ENCODE measurements at regions not wholly inside any gene's neighbourhood (a gene's known extent, or its start where the extent isn't known, plus 50 kb on each side); places are given as distances from the start of the nearest gene placed in this dataset.

- Histone ChIP-seq H3K36me3 (ENCODE audit: control insufficient read depth in 2 of 2, extremely low read depth in 1 of 2, insufficient read depth in 2 of 2, low read length in 2 of 2) (no peaks in the 10 kb centered on the region), H3K9me1 (ENCODE audit: control insufficient read depth, extremely low read depth, insufficient read depth, low read length) (no peaks in the 10 kb centered on the region), H3K4me3 (ENCODE audit: control insufficient read depth in 2 of 3, extremely low read depth in 1 of 3, insufficient read depth in 2 of 3, low read depth in 1 of 3, low read length in 3 of 3) (no peak overlapping the region), H4K20me1 (ENCODE audit: control insufficient read depth, extremely low read depth, insufficient read depth, low read length) (no peaks in the 10 kb centered on the region), H2AFZ (ENCODE audit: control insufficient read depth, low read length) (no peak overlapping the region), H3K27ac (ENCODE audit: control insufficient read depth, insufficient read depth, low read length) (no peak overlapping the region), H3K4me2 (ENCODE audit: control insufficient read depth, extremely low read depth, insufficient read depth, low read depth, low read length) (no peak overlapping the region), H3K27me3 (ENCODE audit: control insufficient read depth, extremely low read depth, insufficient read depth, low read length) (no peaks in the 10 kb centered on the region), H3K9me3 (ENCODE audit: control insufficient read depth, low read depth, low read length) (no peaks in the 10 kb centered on the region), H3K9ac (ENCODE audit: control insufficient read depth, extremely low read depth, insufficient read depth, low read length) (no peak overlapping the region), H3K4me1 (ENCODE audit: control insufficient read depth, extremely low read depth, insufficient read depth, low read length) (no peaks in the 10 kb centered on the region), H3K79me2 (ENCODE audit: control insufficient read depth, insufficient read depth, low read length) (no peaks in the 10 kb centered on the region)
- DNase-seq (ENCODE audit: low read depth, low spot score) (no peak), FAIRE-seq (no peak)
- dilution Hi-C loops (cut with MboI; ENCODE audit: extremely low pct_ligation_motif_present, low sequenced_read_pairs): no loop called here
- no peak for TF ChIP-seq EZH2 (IDR thresholded peaks at IDR 0.05; ENCODE audit: low read length)
- TF ChIP-seq CTCF (optimal IDR thresholded peaks at IDR 0.05 in 1 of 3, IDR thresholded peaks at IDR 0.05 in 1 of 3, conservative IDR thresholded peaks at IDR 0.05 in 1 of 3; ENCODE audit: extremely low read depth in 1 of 3, insufficient read depth in 2 of 3, low read length in 3 of 3): no peak
These were observed 232.9 kb downstream of the CHD9NB start for GRCh38 chr16:52819808-52820207.

GRCh38 chr16:52819405-52819804 lies 233.3 kb downstream of the CHD9NB start:
- dilution Hi-C loops (cut with MboI; ENCODE audit: extremely low pct_ligation_motif_present, low sequenced_read_pairs): no loop called here
- no peak overlapping the region for H2AFZ ChIP-seq (ENCODE audit: control insufficient read depth, low read length)
- H3K79me2 ChIP-seq (ENCODE audit: control insufficient read depth, insufficient read depth, low read length): no peaks in the 10 kb centered on the region
- no peak overlapping the region for H3K9ac ChIP-seq (ENCODE audit: control insufficient read depth, extremely low read depth, insufficient read depth, low read length)
- H3K9me1 ChIP-seq (ENCODE audit: control insufficient read depth, extremely low read depth, insufficient read depth, low read length): no peaks in the 10 kb centered on the region
- DNase-seq (ENCODE audit: low read depth, low spot score): no peak
- no peak overlapping the region for H3K4me2 ChIP-seq (ENCODE audit: control insufficient read depth, extremely low read depth, insufficient read depth, low read depth, low read length)
- no peaks in the 10 kb centered on the region for H3K4me1 ChIP-seq (ENCODE audit: control insufficient read depth, extremely low read depth, insufficient read depth, low read length)
- no peaks in the 10 kb centered on the region for H3K36me3 ChIP-seq (ENCODE audit: control insufficient read depth in 2 of 2, extremely low read depth in 1 of 2, insufficient read depth in 2 of 2, low read length in 2 of 2)
- no peaks in the 10 kb centered on the region for H4K20me1 ChIP-seq (ENCODE audit: control insufficient read depth, extremely low read depth, insufficient read depth, low read length)
- H3K27ac ChIP-seq (ENCODE audit: control insufficient read depth, insufficient read depth, low read length): no peak overlapping the region
- H3K27me3 ChIP-seq (ENCODE audit: control insufficient read depth, extremely low read depth, insufficient read depth, low read length): no peaks in the 10 kb centered on the region
- H3K4me3 ChIP-seq (ENCODE audit: control insufficient read depth in 2 of 3, extremely low read depth in 1 of 3, insufficient read depth in 2 of 3, low read depth in 1 of 3, low read length in 3 of 3): no peak overlapping the region
- FAIRE-seq: no peak
- no peaks in the 10 kb centered on the region for H3K9me3 ChIP-seq (ENCODE audit: control insufficient read depth, low read depth, low read length)
- TF ChIP-seq EZH2 (IDR thresholded peaks at IDR 0.05; ENCODE audit: low read length) (no peak), CTCF (optimal IDR thresholded peaks at IDR 0.05 in 1 of 3, IDR thresholded peaks at IDR 0.05 in 1 of 3, conservative IDR thresholded peaks at IDR 0.05 in 1 of 3; ENCODE audit: extremely low read depth in 1 of 3, insufficient read depth in 2 of 3, low read length in 3 of 3) (no peak)

All from keratinocyte (primary cell).